ENCODE measurements at regions not wholly inside any gene's neighbourhood (a gene's known extent, or its start where the extent isn't known, plus 50 kb on each side); places are given as distances from the start of the nearest gene placed in this dataset.
"Not testable (repeated sequence)": the region's sequence is repeated elsewhere in the genome, so short reads cannot be mapped to it uniquely, and the experiment has no call there.

- TF ChIP-seq CTCF (IDR thresholded peaks at IDR 0.05) (no peak), POLR2A (IDR thresholded peaks at IDR 0.05) (no peak)
- WGBS, 2 donors, result 86 to 91% methylated on average over 6 of the region's 6 CpGs
- H3K4me3 ChIP-seq (ENCODE audit: low read depth, poor library complexity, severe bottlenecking), result no peak overlapping the region
- no peak for DNase-seq (ENCODE audit: low spot score in 2 of 2)
- intact Hi-C loops (cut with DNase I; ENCODE audit: low total_unique reads), result no loop called here
Measured at GRCh38 chr2:195269220-195269619, 387.8 kb upstream of the SLC39A10 start.

GRCh38 chr2:195257979-195258378 is 399.0 kb upstream of the SLC39A10 start:
- H3K4me3 ChIP-seq (ENCODE audit: low read depth, poor library complexity, severe bottlenecking), result no peak overlapping the region
- TF ChIP-seq POLR2A (IDR thresholded peaks at IDR 0.05), result no peak
- TF ChIP-seq CTCF (IDR thresholded peaks at IDR 0.05), result no peak
- no peak for DNase-seq (ENCODE audit: low spot score in 2 of 2)
- 81 to 82% methylated on average over 4 of the region's 4 CpGs for WGBS, 2 donors
- intact Hi-C loops (cut with DNase I; ENCODE audit: low total_unique reads), result no loop called here

- intact Hi-C loops (cut with DNase I; ENCODE audit: low total_unique reads), result no loop called here
- no peak overlapping the region for H3K4me3 ChIP-seq (ENCODE audit: low read depth, poor library complexity, severe bottlenecking)
- TF ChIP-seq POLR2A (IDR thresholded peaks at IDR 0.05) (no peak), CTCF (IDR thresholded peaks at IDR 0.05) (no peak)
- 85 to 92% methylated on average over 3 of the region's 3 CpGs for WGBS, 2 donors
- DNase-seq (ENCODE audit: low spot score in 2 of 2), result no peak
Measured at GRCh38 chr2:195252018-195252417, 405.0 kb upstream of the SLC39A10 start.

- DNase-seq (ENCODE audit: low spot score in 2 of 2), result no peak
- H3K4me3 ChIP-seq (ENCODE audit: low read depth, poor library complexity, severe bottlenecking), result no peak overlapping the region
- TF ChIP-seq POLR2A (IDR thresholded peaks at IDR 0.05), result no peak
- TF ChIP-seq CTCF (IDR thresholded peaks at IDR 0.05), result no peak
- intact Hi-C loops (cut with DNase I; ENCODE audit: low total_unique reads), result no loop called here
Measured at GRCh38 chr2:195251214-195251613, 405.8 kb upstream of the SLC39A10 start.

- DNase-seq (ENCODE audit: low spot score in 2 of 2), result no peak
- intact Hi-C loops (cut with DNase I; ENCODE audit: low total_unique reads), result no loop called here
- no peak overlapping the region for H3K4me3 ChIP-seq (ENCODE audit: low read depth, poor library complexity, severe bottlenecking)
- no peak for TF ChIP-seq CTCF (IDR thresholded peaks at IDR 0.05)
- TF ChIP-seq POLR2A (IDR thresholded peaks at IDR 0.05), result no peak
- WGBS, 2 donors, result 52 to 59% methylated on average over 3 of the region's 3 CpGs
Measured at GRCh38 chr2:195238826-195239225, 418.2 kb upstream of the SLC39A10 start.

GRCh38 chr2:195238379-195238778 is 418.6 kb upstream of the SLC39A10 start:
- no peak for DNase-seq (ENCODE audit: low spot score in 2 of 2)
- WGBS, 2 donors, result 13 to 18% methylated on average over 1 of the region's 1 CpG
- no peak for TF ChIP-seq POLR2A (IDR thresholded peaks at IDR 0.05)
- no peak for TF ChIP-seq CTCF (IDR thresholded peaks at IDR 0.05)
- intact Hi-C loops (cut with DNase I; ENCODE audit: low total_unique reads), result no loop called here
- no peak overlapping the region for H3K4me3 ChIP-seq (ENCODE audit: low read depth, poor library complexity, severe bottlenecking)

GRCh38 chr2:195228547-195228946 is 428.5 kb upstream of the SLC39A10 start:
- H3K4me3 ChIP-seq (ENCODE audit: low read depth, poor library complexity, severe bottlenecking); DNase-seq (ENCODE audit: low spot score in 2 of 2); intact Hi-C loops (cut with DNase I; ENCODE audit: low total_unique reads): not testable (repeated sequence)
- 93 to 95% methylated on average over 18 to 20 of the region's 20 CpGs for WGBS, 2 donors

Measured in lower leg skin (tissue), 4 donors.